GM21423 (cell line): ENCODE measurements at regions not wholly inside any gene's neighbourhood (a gene's known extent, or its start where the extent isn't known, plus 50 kb on each side); places are given as distances from the start of the nearest gene placed in this dataset.

ENCODE experiments used
- ATAC-seq: cut with Tn5 transposase; IDR thresholded peaks from one replicate; pipeline ENCODE4 v1.9.1; 2021; ENCODE audit warnings: mild to moderate bottlenecking, moderate library complexity; ENCODE audit not compliant: unreplicated experiment

- no peak for ATAC-seq
Observed at GRCh38 chr6:113508249-113508648, 348.9 kb upstream of the MARCKS start.

- no peak for ATAC-seq
Observed at GRCh38 chr6:113511100-113511499, 346.0 kb upstream of the MARCKS start.

- no peak for ATAC-seq
Observed at GRCh38 chr6:113512576-113512975, 344.6 kb upstream of the MARCKS start.

- no peak for ATAC-seq
Observed at GRCh38 chr6:113513086-113513485, 344.1 kb upstream of the MARCKS start.

DNA sequence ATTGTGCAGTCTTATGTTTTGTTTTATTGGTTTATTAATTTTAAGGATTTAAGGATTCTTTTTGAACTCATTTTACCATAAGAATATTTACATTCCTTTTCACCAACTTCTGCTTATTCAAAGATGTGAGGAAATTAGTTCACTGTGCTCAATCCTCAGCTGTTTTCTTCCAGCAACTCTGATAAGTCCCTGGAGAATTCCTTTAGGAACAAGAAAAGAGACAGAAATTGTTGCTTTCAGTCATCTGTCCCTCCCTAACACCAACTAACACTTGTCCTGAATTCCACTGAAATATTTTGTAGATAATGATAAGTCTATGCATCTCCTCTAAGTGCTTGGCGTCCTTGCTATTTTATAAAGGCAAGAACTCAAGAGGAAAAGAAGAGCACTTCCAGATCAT is 334.8 kb upstream of the MARCKS start:
- ATAC-seq, result no peak

- ATAC-seq, result no peak
Observed at GRCh38 chr6:113524826-113525225, 332.3 kb upstream of the MARCKS start.

- ATAC-seq, result no peak
Observed at GRCh38 chr6:113526553-113526952, 330.6 kb upstream of the MARCKS start.

GRCh38 chr6:113526995-113527394 is 330.1 kb upstream of the MARCKS start:
- ATAC-seq, result no peak

GRCh38 chr6:113528111-113528510 is 329.0 kb upstream of the MARCKS start:
- no peak for ATAC-seq

- ATAC-seq, result no peak
Observed at GRCh38 chr6:113529196-113529595, 327.9 kb upstream of the MARCKS start.

DNA sequence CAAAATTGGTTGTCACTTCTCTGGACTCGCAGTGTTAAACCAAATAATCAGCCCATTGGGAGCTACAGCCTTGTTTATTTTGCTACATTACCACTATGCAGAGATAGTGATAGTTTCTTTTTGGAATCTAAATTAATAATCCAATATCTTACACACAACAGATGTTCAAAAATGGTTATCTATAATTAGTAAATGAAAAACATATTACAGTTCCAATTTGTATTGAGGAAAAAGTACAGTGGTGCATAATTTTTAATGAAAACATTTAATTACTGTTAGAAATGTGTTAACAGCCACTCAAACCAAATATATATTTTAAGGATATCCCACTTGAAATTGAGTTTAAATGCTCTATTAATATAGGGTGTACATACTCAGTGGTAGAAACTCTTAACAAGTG is 327.3 kb upstream of the MARCKS start:
- ATAC-seq, result no peak

DNA sequence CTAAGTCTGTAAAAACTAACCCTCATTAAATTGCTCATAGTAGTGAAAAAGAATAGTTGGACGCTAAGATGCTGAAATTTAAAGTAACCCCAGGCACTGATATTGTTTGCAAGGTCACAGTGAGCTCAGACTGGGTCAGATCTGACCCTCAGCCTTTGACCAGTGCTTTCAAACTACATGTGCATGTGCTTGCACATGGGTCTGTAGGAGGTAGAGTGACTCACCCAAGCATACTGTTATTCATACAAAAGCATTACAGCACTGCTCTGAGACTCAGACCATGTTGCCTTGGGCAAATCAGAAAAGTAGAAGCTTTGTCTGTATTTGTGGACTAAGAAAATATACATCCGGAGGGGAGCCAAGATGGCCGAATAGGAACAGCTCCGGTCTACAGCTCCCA is 326.4 kb upstream of the MARCKS start:
- no peak for ATAC-seq

GRCh38 chr6:113539202-113539601 is 317.9 kb upstream of the MARCKS start:
- ATAC-seq, result no peak

GRCh38 chr6:113539623-113540022 is 317.5 kb upstream of the MARCKS start:
- ATAC-seq, result no peak

DNA sequence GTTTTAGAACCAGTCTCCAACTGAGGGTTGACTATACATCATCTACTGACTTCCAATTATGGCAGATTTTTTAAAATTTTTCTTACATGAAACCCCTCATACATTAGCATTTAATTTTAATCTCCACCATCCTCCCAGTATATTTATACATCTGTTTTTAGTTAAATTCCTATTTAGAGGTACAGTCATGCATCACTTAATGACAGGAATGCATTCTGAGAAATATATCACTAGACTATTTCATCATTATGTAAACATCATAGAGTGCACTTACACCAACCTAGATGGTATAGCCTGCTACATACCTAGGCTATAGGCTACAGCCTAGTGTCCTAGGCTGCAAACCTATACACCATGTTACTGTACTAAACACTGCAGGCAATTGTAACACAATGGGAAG is 316.7 kb upstream of the MARCKS start:
- ATAC-seq, result no peak

GRCh38 chr6:113551168-113551567 is 306.0 kb upstream of the MARCKS start:
- ATAC-seq, result no peak

GRCh38 chr6:113556775-113557174 is 300.4 kb upstream of the MARCKS start:
- ATAC-seq, result no peak

DNA sequence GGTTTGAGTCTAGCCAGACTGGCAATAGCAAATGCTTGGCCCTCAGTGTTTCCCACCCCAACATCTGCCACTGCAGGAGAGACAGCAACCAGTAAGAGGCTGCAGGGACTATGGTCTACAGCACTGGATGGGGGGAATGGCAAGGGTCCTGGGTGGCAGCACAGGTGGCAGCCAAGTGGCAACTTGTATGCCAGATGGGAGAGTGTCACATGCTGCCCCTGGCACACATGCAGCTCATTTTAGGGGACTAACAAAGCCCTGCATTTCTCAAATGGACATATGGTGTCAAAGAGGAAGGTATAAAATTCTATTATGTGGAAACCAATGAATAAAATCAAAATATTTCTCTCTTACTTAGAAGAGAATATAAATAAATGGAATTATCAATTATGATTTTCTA is 298.7 kb upstream of the MARCKS start:
- no peak for ATAC-seq

- no peak for ATAC-seq
Observed at GRCh38 chr6:113558966-113559365, 298.2 kb upstream of the MARCKS start.

GRCh38 chr6:113560376-113560775 is 296.8 kb upstream of the MARCKS start:
- no peak for ATAC-seq

DNA sequence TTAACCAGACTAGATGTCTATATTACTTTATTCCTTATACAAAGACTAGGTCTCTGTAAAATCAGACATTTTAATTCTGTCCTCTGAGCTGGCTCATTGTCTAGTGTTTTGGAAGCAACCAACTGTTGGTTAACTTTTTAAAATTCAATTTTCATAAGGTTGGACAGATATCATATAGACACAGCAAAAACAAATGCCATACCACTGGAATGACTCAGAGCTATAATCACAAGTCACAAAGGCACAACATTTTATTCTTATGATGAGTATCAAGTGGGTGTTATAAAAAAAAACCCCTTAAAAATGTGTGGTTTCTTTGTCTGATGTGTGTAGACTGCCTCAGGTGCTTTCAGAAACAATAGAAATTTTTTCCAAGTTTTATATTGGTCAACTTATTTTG is 296.2 kb upstream of the MARCKS start:
- no peak for ATAC-seq

GRCh38 chr6:113562248-113562647 is 294.9 kb upstream of the MARCKS start:
- no peak for ATAC-seq

DNA sequence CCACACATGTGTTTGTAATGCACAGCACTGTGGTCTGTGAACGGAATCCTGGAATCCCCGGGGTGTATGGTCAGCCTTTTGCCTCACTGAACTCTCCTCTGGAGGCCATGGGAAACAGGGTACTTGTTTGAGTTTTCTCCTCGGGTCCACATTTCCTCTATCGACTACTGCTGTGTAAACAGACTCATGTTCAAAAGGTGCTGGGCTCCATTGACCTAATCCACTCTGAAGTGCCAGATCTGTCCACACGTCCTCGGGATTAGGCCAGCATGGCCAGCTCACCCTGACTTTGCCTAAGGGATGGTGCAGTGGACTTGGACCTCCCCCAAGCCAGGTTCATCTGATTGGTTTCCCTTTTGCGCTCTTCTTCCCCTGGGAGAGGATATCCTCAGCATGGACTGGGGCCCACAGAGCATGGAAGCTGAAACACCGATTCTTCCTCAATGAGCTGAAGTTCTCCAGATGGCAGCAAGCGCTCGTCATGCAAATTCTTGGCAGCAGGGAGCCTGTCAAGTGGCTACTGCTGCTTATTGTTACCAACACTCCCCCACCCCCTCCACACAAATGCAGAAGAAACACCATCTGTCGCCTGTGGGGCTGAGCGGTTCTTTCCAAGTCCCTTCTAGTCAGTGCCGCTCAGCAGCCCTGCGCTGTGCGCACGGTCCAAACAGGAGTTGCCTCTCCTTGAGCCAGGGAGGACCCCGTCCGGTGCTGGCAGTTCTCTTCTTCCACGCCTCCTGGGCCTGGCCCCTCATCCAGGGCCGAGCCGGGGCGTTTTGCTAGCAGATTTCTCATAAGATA is 292.6 kb upstream of the MARCKS start:
- ATAC-seq, result peak; percentile 82
